ENCODE measurements at regions not wholly inside any gene's neighbourhood (a gene's known extent, or its start where the extent isn't known, plus 50 kb on each side); places are given as distances from the start of the nearest gene placed in this dataset.

DNA sequence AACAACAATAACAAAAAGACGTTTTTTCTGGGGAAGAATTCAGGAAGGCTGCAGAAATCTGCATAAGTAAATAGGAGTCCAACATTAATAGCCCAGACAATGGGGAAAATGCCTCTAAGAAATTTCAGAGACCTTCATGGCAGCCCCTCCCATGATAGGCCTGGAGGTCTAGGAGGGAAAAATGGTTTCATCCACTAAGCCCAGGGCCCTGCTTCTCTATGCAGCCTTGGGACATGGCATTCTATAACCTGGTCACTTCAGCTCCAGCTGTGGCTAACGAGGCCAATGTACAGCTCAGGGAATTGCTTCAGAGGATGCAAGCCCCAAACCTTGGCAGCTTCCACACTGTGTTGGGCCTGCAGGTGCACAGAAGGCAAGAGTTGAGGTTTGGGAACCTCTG is 125.6 kb upstream of the GMNC start:
- Mint-ChIP-seq H3K9me3 (peaks cover 34 to 42% of the 10 kb centered on the region in 2 experiments), H3K4me3 (no peak overlapping the region), H3K27me3 (ENCODE audit: low read depth) (no peaks in the 10 kb centered on the region), H3K4me1 (peaks cover 16 to 17% of the 10 kb centered on the region in 2 experiments), H3K27ac (no peak overlapping the region), H3K36me3 (ENCODE audit: insufficient read depth in 1 of 3, low read depth in 3 of 3) (peaks cover 16 to 37% (median 27%) of the 10 kb centered on the region in 3 experiments)
- no peak overlapping the region for H3K4ac ChIP-seq (ENCODE audit: low read depth, low read length)
- no peak overlapping the region for H3K23ac ChIP-seq (ENCODE audit: insufficient read length, low read depth, low read length)
- no peak overlapping the region for H2BK12ac ChIP-seq (ENCODE audit: insufficient read length, low read depth, low read length)
- H3K79me2 ChIP-seq (ENCODE audit: insufficient read depth, low read length): no peaks in the 10 kb centered on the region
- WGBS (ENCODE audit: extremely low coverage, insufficient read length, low lambda C conversion rate): no CpG with 5 or more reads among the region's 2 CpGs
- no peak overlapping the region for H3K4me2 ChIP-seq (ENCODE audit: insufficient read depth, insufficient read length, low read length)
- no peak overlapping the region for H2AK5ac ChIP-seq (ENCODE audit: insufficient read length, low read length)
- no peak overlapping the region for H2BK20ac ChIP-seq (ENCODE audit: low read depth, low read length, poor library complexity, severe bottlenecking)
- H2BK5ac ChIP-seq (ENCODE audit: insufficient read length, low read length): no peak overlapping the region
- no peak overlapping the region for H3K27ac ChIP-seq (ENCODE audit: insufficient read length, low read depth, low read length)
- TF ChIP-seq, protein P1, sequence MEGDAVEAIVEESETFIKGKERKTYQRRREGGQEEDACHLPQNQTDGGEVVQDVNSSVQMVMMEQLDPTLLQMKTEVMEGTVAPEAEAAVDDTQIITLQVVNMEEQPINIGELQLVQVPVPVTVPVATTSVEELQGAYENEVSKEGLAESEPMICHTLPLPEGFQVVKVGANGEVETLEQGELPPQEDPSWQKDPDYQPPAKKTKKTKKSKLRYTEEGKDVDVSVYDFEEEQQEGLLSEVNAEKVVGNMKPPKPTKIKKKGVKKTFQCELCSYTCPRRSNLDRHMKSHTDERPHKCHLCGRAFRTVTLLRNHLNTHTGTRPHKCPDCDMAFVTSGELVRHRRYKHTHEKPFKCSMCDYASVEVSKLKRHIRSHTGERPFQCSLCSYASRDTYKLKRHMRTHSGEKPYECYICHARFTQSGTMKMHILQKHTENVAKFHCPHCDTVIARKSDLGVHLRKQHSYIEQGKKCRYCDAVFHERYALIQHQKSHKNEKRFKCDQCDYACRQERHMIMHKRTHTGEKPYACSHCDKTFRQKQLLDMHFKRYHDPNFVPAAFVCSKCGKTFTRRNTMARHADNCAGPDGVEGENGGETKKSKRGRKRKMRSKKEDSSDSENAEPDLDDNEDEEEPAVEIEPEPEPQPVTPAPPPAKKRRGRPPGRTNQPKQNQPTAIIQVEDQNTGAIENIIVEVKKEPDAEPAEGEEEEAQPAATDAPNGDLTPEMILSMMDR (conservative IDR thresholded peaks at IDR 0.05): no peak
- no peaks in the 10 kb centered on the region for H3K79me1 ChIP-seq (ENCODE audit: insufficient read depth, low read depth, low read length, poor library complexity, severe bottlenecking)
- no peaks in the 10 kb centered on the region for H4K20me1 ChIP-seq (ENCODE audit: control insufficient read depth, insufficient read depth, insufficient read length)
- no peak overlapping the region for H2BK120ac ChIP-seq (ENCODE audit: low read depth, low read length, poor library complexity, severe bottlenecking)
- no peak overlapping the region for H3K56ac ChIP-seq (ENCODE audit: insufficient read length, low read depth, low read length)
- no peaks in the 10 kb centered on the region for H3K23me2 ChIP-seq (ENCODE audit: insufficient read length, low read depth, low read length, poor library complexity, severe bottlenecking)
- H4K5ac ChIP-seq (ENCODE audit: insufficient read length, low read depth, low read length): no peak overlapping the region
- H3K4me1 ChIP-seq (ENCODE audit: insufficient read depth, low read length): no peaks in the 10 kb centered on the region
- H2BK15ac ChIP-seq (ENCODE audit: low read depth, low read length): no peak overlapping the region
- no peaks in the 10 kb centered on the region; the same call in 1 of the 2 replicates for H3K27me3 ChIP-seq (ENCODE audit: insufficient read depth, low read length)
- H4K8ac ChIP-seq (replicated peaks; ENCODE audit: insufficient read length, low read depth, low read length): no peak overlapping the region
- peaks cover 15% of the 10 kb centered on the region for H3K9me3 ChIP-seq (ENCODE audit: control insufficient read depth, low read depth, low read length)
- H4K91ac ChIP-seq (ENCODE audit: insufficient read length, low read depth, low read length): no peak overlapping the region
- no peak for DNase-seq
- no peak overlapping the region for H3K14ac ChIP-seq (ENCODE audit: insufficient read depth, low read length)
- no peak overlapping the region for H3K18ac ChIP-seq (ENCODE audit: insufficient read length, low read depth, low read length)
- H2AFZ ChIP-seq (ENCODE audit: low read length): no peak overlapping the region
- H3K9ac ChIP-seq (ENCODE audit: extremely low read depth, insufficient read length, low read length): no peak overlapping the region
- no peak overlapping the region for H3T11ph ChIP-seq (ENCODE audit: low read length)

Data from H9 (cell line).